Astrocyte (in vitro differentiated cells and primary cell): ENCODE measurements at regions not wholly inside any gene's neighbourhood (a gene's known extent, or its start where the extent isn't known, plus 50 kb on each side); places are given as distances from the start of the nearest gene placed in this dataset.

Experiments used
- DNase-seq: peaks from one replicate; pipeline ENCODE4 v3.0.0-alpha.2; 2010; ENCODE audit warnings: low read depth
- FAIRE-seq: peaks from 2 replicates; lab custom pipeline; 2011; peaks lifted over from hg19 to GRCh38; lab: Jason Lieb, UNC
- H2AFZ ChIP-seq: 2 replicates; pipeline ENCODE4 v1.6.0; 2012; ENCODE audit warnings: low read depth, low read length, inconsistent platforms
- H3K27ac ChIP-seq: 2 replicates; pipeline ENCODE4 v1.5.1; 2011; ENCODE audit warnings: low read depth, low read length, inconsistent platforms
- H3K27me3 ChIP-seq: 2 replicates; pipeline ENCODE4 v1.6.0; 2011; ENCODE audit warnings: low read length, inconsistent platforms; ENCODE audit not compliant: insufficient read depth
- H3K36me3 ChIP-seq: 2 replicates; pipeline ENCODE4 v1.5.1; 2011; ENCODE audit warnings: low read length, inconsistent platforms; ENCODE audit not compliant: insufficient read depth
- H3K4me1 ChIP-seq: 2 replicates; pipeline ENCODE4 v1.5.1; 2011; ENCODE audit warnings: low read length, inconsistent platforms; ENCODE audit not compliant: insufficient read depth
- H3K4me2 ChIP-seq: 2 replicates; pipeline ENCODE4 v1.6.0; 2012; ENCODE audit warnings: low read length, inconsistent platforms
- H3K4me3 ChIP-seq: 2 replicates; pipeline ENCODE4 v1.5.1; 2011; ENCODE audit warnings: low read depth, mild to moderate bottlenecking, low read length, inconsistent platforms; ENCODE audit not compliant: insufficient read depth
- H3K79me2 ChIP-seq: 2 replicates; pipeline ENCODE4 v1.6.0; 2012; ENCODE audit warnings: mild to moderate bottlenecking, low read length, inconsistent platforms; ENCODE audit not compliant: insufficient read depth
- H3K9ac ChIP-seq: 2 replicates; pipeline ENCODE4 v1.6.0; 2012; ENCODE audit warnings: mild to moderate bottlenecking, low read length, inconsistent platforms
- H3K9me3 ChIP-seq: 2 replicates; pipeline ENCODE4 v1.5.1; 2012; ENCODE audit warnings: low read depth, mild to moderate bottlenecking, low read length, inconsistent platforms; ENCODE audit not compliant: insufficient read depth
- H4K20me1 ChIP-seq: 2 replicates; pipeline ENCODE4 v1.6.0; 2012; ENCODE audit warnings: low read length, inconsistent platforms; ENCODE audit not compliant: insufficient read depth
- H3K27ac Mint-ChIP-seq: one replicate; pipeline ENCODE4 v1.8.0; 2021; ENCODE audit warnings: mild to moderate bottlenecking, mixed read lengths; ENCODE audit not compliant: unreplicated experiment
- H3K27me3 Mint-ChIP-seq: one replicate; pipeline ENCODE4 v1.8.0; 2021; ENCODE audit warnings: low read depth, mixed read lengths; ENCODE audit not compliant: unreplicated experiment
- H3K36me3 Mint-ChIP-seq: one replicate; pipeline ENCODE4 v1.8.0; 2021; ENCODE audit warnings: low read depth, mixed read lengths; ENCODE audit not compliant: unreplicated experiment
- H3K4me1 Mint-ChIP-seq: one replicate; pipeline ENCODE4 v1.8.0; 2021; ENCODE audit warnings: low read depth, mixed read lengths; ENCODE audit not compliant: unreplicated experiment
- H3K4me3 Mint-ChIP-seq: one replicate; pipeline ENCODE4 v1.8.0; 2021; ENCODE audit warnings: mild to moderate bottlenecking, moderate library complexity, mixed read lengths; ENCODE audit not compliant: unreplicated experiment
- H3K9me3 Mint-ChIP-seq: one replicate; pipeline ENCODE4 v1.8.0; 2021; ENCODE audit warnings: mild to moderate bottlenecking, mixed read lengths; ENCODE audit not compliant: unreplicated experiment
- EZH2 ChIP-seq: IDR thresholded peaks from 2 replicates; pipeline ENCODE4 v1.6.1; 2012; ENCODE audit warnings: mild to moderate bottlenecking, low read length, inconsistent platforms; ENCODE audit not compliant: insufficient read depth
- TF ChIP-seq, protein P1 (sequence below): IDR thresholded peaks from 2 replicates; pipeline ENCODE4 v1.5.1; 2011; ENCODE audit warnings: low read depth, mild to moderate bottlenecking, inconsistent platforms, low read length, moderate library complexity; ENCODE audit not compliant: insufficient read depth

DNA sequence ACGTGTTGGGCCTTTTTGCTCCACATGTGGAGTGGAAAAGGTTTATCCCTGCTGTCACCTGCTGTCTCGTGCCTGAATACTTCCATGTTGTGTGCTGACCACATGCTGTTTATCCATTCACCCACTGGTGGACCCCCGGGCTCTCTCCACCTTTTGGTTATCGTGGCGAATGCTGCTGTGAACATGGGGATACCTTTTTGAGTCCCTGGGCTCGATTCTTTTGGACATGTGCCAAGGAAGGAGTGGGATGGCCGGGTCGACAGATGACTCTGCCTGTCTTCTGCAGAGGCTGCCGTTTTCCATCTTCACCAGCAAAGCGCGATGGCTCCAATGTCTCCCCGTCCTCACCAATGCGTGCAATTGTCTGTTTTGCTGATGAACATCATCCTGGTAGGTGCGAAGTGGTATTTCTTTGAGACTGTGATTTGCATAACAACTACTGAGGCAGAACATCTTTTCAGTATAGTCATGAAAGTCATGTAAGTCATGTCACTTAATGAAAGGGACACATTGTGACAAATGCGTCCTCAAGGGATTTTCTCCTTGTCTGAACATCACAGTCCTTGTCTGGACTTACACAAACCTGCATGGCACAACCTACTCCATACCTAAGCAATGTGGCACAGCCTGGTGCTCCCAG, 758.7 kb downstream of the BRD1 start:
- H3K27ac ChIP-seq = no peak overlapping the region
- Mint-ChIP-seq H3K4me1 (no peaks in the 10 kb centered on the region), H3K27ac (no peak overlapping the region), H3K9me3 (no peaks in the 10 kb centered on the region), H3K27me3 (peaks cover 7% of the 10 kb centered on the region), H3K36me3 (no peaks in the 10 kb centered on the region), H3K4me3 (no peak overlapping the region)
- H3K36me3 ChIP-seq = no peaks in the 10 kb centered on the region
- H4K20me1 ChIP-seq = no peaks in the 10 kb centered on the region
- no peaks in the 10 kb centered on the region for H3K79me2 ChIP-seq
- no peak for FAIRE-seq
- H3K4me1 ChIP-seq = no peaks in the 10 kb centered on the region
- H2AFZ ChIP-seq = no peak overlapping the region
- H3K9ac ChIP-seq = no peak overlapping the region
- no peak overlapping the region for H3K4me2 ChIP-seq
- DNase-seq = no peak
- H3K27me3 ChIP-seq = no peaks in the 10 kb centered on the region
- no peak for TF ChIP-seq EZH2
- TF ChIP-seq, protein P1, sequence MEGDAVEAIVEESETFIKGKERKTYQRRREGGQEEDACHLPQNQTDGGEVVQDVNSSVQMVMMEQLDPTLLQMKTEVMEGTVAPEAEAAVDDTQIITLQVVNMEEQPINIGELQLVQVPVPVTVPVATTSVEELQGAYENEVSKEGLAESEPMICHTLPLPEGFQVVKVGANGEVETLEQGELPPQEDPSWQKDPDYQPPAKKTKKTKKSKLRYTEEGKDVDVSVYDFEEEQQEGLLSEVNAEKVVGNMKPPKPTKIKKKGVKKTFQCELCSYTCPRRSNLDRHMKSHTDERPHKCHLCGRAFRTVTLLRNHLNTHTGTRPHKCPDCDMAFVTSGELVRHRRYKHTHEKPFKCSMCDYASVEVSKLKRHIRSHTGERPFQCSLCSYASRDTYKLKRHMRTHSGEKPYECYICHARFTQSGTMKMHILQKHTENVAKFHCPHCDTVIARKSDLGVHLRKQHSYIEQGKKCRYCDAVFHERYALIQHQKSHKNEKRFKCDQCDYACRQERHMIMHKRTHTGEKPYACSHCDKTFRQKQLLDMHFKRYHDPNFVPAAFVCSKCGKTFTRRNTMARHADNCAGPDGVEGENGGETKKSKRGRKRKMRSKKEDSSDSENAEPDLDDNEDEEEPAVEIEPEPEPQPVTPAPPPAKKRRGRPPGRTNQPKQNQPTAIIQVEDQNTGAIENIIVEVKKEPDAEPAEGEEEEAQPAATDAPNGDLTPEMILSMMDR = no peak
- peaks cover 10% of the 10 kb centered on the region for H3K9me3 ChIP-seq
- no peak overlapping the region for H3K4me3 ChIP-seq

DNA sequence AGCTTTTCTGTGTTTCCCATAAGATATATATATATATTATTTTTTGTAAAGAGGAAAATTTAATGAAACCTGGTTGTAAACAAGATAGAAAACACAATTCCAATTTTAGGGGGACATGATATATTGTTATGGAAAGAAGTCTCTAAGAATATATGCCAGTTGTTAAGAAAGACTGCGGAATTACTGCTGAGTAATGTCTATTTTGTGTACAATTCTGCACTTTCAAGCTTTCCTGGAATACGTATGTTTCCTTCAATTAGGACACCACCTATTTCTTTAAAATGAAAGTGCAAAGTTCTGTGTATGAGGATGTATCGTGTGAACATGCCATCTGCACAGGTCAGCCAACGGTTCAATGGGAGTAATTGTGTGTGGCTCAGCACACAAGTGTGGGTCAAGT, 760.2 kb downstream of the BRD1 start:
- no peak for DNase-seq
- no peaks in the 10 kb centered on the region for H3K9me3 Mint-ChIP-seq

DNA sequence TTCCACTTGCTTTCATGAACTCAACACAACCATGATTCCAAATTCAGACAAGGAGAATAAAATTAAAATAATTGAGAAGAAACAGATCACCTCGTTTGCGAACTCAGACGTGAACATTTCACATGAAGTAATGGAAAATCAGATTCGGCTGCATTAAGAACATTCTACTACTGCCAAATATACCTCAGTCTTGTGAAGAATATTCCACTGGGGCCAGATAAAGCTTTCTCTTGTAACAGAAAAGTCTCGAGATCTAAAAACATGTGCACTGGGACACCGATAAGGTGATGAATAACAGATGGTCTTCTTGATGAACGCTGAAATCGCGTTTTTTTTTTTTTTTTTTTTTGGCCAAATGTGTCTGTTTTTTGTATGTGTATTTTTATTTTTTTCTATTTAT, 761.1 kb downstream of the BRD1 start:
- no peaks in the 10 kb centered on the region for H3K9me3 Mint-ChIP-seq
- no peaks in the 10 kb centered on the region for H3K36me3 ChIP-seq
- H3K36me3 Mint-ChIP-seq = no peaks in the 10 kb centered on the region
- no peak overlapping the region for H3K27ac ChIP-seq
- FAIRE-seq (no peak), DNase-seq (no peak)
- peaks cover 9% of the 10 kb centered on the region for H3K27me3 Mint-ChIP-seq
- H3K27me3 ChIP-seq = no peaks in the 10 kb centered on the region
- H2AFZ ChIP-seq = no peak overlapping the region
- H4K20me1 ChIP-seq = no peaks in the 10 kb centered on the region
- no peak overlapping the region for H3K27ac Mint-ChIP-seq
- no peak overlapping the region for H3K9ac ChIP-seq
- no peaks in the 10 kb centered on the region for H3K4me1 ChIP-seq
- H3K4me1 Mint-ChIP-seq = no peaks in the 10 kb centered on the region
- TF ChIP-seq, protein P1 = no peak
- TF ChIP-seq EZH2 = no peak
- no peak overlapping the region for H3K4me2 ChIP-seq
- H3K4me3 Mint-ChIP-seq = no peak overlapping the region
- H3K4me3 ChIP-seq = no peak overlapping the region
- H3K79me2 ChIP-seq = no peaks in the 10 kb centered on the region
- H3K9me3 ChIP-seq = peaks cover 2% of the 10 kb centered on the region

More for the DNA sequence above, 760.2 kb downstream of the BRD1 start:
- TF ChIP-seq EZH2 = no peak
- TF ChIP-seq, protein P1 = no peak
- H3K79me2 ChIP-seq = no peaks in the 10 kb centered on the region
- Mint-ChIP-seq H3K36me3 (no peaks in the 10 kb centered on the region), H3K4me1 (no peaks in the 10 kb centered on the region), H3K27ac (no peak overlapping the region), H3K4me3 (no peak overlapping the region), H3K27me3 (peaks cover 12% of the 10 kb centered on the region)
- H3K4me1 ChIP-seq = no peaks in the 10 kb centered on the region
- peaks cover 2% of the 10 kb centered on the region for H3K9me3 ChIP-seq
- H4K20me1 ChIP-seq = no peaks in the 10 kb centered on the region
- FAIRE-seq = no peak
- H2AFZ ChIP-seq = no peak overlapping the region
- no peak overlapping the region for H3K4me3 ChIP-seq
- no peak overlapping the region for H3K4me2 ChIP-seq
- no peaks in the 10 kb centered on the region for H3K36me3 ChIP-seq
- no peak overlapping the region for H3K9ac ChIP-seq
- H3K27me3 ChIP-seq = no peaks in the 10 kb centered on the region
- H3K27ac ChIP-seq = no peak overlapping the region
